Activated T-helper 1 cell treated with anti-CD3 and anti-CD28 coated beads, Interleukin-12 subunit alpha, Interleukin-12 subunit beta, Interleukin-2, Interleukin-4 antibody, amounts not matched to agents 30 ng/mL and 10 ng/mL and 1 ng/mL, durations not matched to agents 14 hours and 24 hours and 36 hours (primary cell): ENCODE measurements at regions not wholly inside any gene's neighbourhood (a gene's known extent, or its start where the extent isn't known, plus 50 kb on each side); places are given as distances from the start of the nearest gene placed in this dataset.
"Not testable (repeated sequence)": the region's sequence is repeated elsewhere in the genome, so short reads cannot be mapped to it uniquely, and the experiment has no call there.

Experiments
- DNase-seq: peaks from one replicate; pipeline ENCODE4 v3.0.0; 2021; ENCODE audit warnings: low spot score
- H3K27ac Mint-ChIP-seq: one replicate; pipeline ENCODE4 v1.8.0; 2021; ENCODE audit warnings: mild to moderate bottlenecking, mixed read lengths
- H3K27me3 Mint-ChIP-seq: one replicate; pipeline ENCODE4 v1.8.0; 2022; ENCODE audit warnings: mild to moderate bottlenecking, moderate library complexity, mixed read lengths; ENCODE audit not compliant: insufficient read depth
- H3K36me3 Mint-ChIP-seq: one replicate; pipeline ENCODE4 v1.8.0; 2021; ENCODE audit warnings: low read depth, mixed read lengths
- H3K4me1 Mint-ChIP-seq: one replicate; pipeline ENCODE4 v1.8.0; 2021; ENCODE audit warnings: low read depth, mixed read lengths
- H3K4me3 Mint-ChIP-seq: one replicate; pipeline ENCODE4 v1.8.0; 2021; ENCODE audit warnings: mild to moderate bottlenecking, moderate library complexity, mixed read lengths
- H3K9me3 Mint-ChIP-seq: one replicate; pipeline ENCODE4 v1.8.0; 2021; ENCODE audit warnings: mixed read lengths
- intact Hi-C: fragments of 100-400 bp; cut with micrococcal nuclease; formaldehyde crosslinking; loops from one replicate; pipeline ENCODE4 v1.15.1; 2024

DNA sequence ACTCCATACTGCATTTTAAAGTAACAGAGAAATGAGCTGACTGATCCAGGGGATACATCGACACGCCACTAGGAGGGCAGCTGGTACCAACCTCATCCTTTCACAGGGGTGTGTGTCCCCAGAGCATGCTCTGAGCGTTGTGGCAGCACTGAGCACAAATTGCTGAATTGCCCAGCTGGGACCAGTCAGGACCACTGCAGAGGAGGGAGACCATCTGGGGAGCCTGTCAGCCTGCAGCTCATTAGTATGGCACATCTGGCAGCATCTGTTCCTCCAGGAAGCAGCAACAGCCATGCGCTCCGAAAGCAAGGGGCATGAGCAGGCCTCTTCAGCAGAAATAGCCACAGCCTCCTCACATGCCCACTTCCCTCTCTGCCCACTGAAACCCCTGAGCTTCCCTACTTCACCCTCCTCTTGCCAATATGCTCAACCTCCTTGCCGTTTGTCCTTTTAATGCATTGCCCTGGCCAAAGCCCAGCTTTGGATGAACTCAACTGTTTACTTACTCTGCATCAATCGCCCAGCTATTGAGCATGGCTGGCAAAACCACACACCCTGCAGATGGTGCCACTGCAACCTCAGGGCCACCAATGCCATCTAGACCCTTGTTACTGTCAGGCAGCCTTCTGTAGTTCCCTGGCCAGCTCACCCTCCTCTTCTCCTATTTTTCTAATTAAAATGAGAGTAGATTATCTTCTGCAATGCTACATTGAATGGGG lies 77.6 kb upstream of the NEDD9 start:
- Mint-ChIP-seq H3K36me3 (peaks cover 60% of the 10 kb centered on the region), H3K9me3 (peaks cover 15% of the 10 kb centered on the region), H3K27ac (no peak overlapping the region), H3K27me3 (no peaks in the 10 kb centered on the region), H3K4me1 (peaks cover 35% of the 10 kb centered on the region), H3K4me3 (no peak overlapping the region)
- intact Hi-C loops, result no loop called here
- DNase-seq, result no peak

- Mint-ChIP-seq H3K36me3 (peaks cover 70% of the 10 kb centered on the region), H3K4me3 (no peak overlapping the region), H3K9me3 (peaks cover 13% of the 10 kb centered on the region), H3K4me1 (peaks cover 51% of the 10 kb centered on the region), H3K27me3 (no peaks in the 10 kb centered on the region), H3K27ac (peak overlapping the region; percentile 45)
- intact Hi-C loops, result no loop called here
- DNase-seq, result no peak
These were observed 74.8 kb upstream of the NEDD9 start for GRCh38 chr6:11307226-11307625.

DNA sequence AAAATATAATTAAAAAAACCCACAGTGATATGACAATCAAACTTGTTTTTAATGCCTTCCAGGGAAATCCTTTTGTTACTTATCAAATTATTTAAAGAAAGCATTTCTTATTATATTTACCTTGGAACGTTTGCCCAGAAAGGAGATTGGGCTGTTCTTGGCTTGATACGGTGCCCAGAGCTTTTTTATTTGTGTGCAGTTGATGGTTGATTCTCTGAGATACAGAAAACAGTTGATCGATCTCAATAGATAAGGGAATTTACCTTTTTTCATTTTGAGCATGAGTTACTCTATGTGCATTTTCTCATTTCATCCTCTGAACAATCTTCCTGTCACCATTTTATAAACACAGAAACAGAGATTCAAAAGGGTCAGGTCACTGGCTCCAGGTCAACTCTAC lies 72.5 kb upstream of the NEDD9 start:
- Mint-ChIP-seq H3K36me3 (peaks cover 65% of the 10 kb centered on the region), H3K9me3 (peaks cover 19% of the 10 kb centered on the region), H3K27ac (no peak overlapping the region), H3K27me3 (no peaks in the 10 kb centered on the region), H3K4me3 (no peak overlapping the region), H3K4me1 (peaks cover 54% of the 10 kb centered on the region)
- no peak for DNase-seq
- intact Hi-C loops, result no loop called here

GRCh38 chr6:11299876-11300428 lies 67.5 kb upstream of the NEDD9 start:
- peaks cover 49% of the 10 kb centered on the region for H3K4me1 Mint-ChIP-seq
- DNase-seq, H3K27ac Mint-ChIP-seq, H3K4me3 Mint-ChIP-seq, intact Hi-C loops, H3K27me3 Mint-ChIP-seq: not testable (repeated sequence)
- H3K36me3 Mint-ChIP-seq, result peaks cover 73% of the 10 kb centered on the region
- H3K9me3 Mint-ChIP-seq, result peaks cover 20% of the 10 kb centered on the region

GRCh38 chr6:11299421-11299784 lies 66.9 kb upstream of the NEDD9 start:
- DNase-seq, H3K27ac Mint-ChIP-seq, intact Hi-C loops, H3K27me3 Mint-ChIP-seq, H3K4me3 Mint-ChIP-seq: not testable (repeated sequence)
- H3K9me3 Mint-ChIP-seq, result peaks cover 21% of the 10 kb centered on the region
- peaks cover 72% of the 10 kb centered on the region for H3K36me3 Mint-ChIP-seq
- H3K4me1 Mint-ChIP-seq, result peaks cover 50% of the 10 kb centered on the region

DNA sequence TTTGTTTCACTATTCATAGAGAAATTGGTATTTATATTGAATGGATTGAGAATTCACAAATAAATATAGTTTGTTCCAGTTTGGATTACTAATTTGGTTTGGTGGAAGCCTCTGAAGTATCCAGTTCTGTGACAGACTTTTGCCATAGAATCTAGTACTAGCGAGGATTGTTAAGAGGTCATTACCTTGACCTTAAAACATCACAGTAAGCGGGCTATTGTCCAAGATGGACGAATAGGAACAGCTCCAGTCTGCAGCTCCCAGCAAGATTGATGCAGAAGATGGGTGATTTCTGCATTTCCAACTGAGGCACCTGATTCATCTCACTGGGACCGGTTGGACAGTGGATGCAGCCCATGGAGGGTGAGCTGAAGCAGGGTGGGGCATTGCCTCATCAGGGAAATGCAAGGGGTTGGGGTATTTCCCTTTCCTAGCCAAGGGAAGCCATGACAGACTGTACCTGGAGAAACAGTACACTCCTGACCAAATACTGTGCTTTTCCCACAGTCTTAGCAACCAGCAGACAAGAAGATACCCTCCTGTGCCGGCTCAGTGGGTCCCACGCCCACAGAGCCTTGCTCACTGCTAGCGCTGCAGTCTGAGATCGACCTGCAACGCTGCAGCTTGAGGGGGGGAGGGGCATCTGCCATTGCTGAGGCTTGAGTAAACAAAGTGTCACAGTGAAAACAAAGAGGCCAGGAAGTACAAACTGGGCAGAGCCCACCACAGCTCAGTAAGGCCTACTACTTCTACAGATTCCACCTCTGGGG lies 66.4 kb upstream of the NEDD9 start:
- no peak for DNase-seq
- H3K4me1 Mint-ChIP-seq, result peaks cover 51% of the 10 kb centered on the region
- no peak overlapping the region for H3K27ac Mint-ChIP-seq
- no peak overlapping the region for H3K4me3 Mint-ChIP-seq
- intact Hi-C loops, result no loop called here
- H3K36me3 Mint-ChIP-seq, result peaks cover 72% of the 10 kb centered on the region
- no peaks in the 10 kb centered on the region for H3K27me3 Mint-ChIP-seq
- peaks cover 19% of the 10 kb centered on the region for H3K9me3 Mint-ChIP-seq

- peaks cover 23% of the 10 kb centered on the region for H3K9me3 Mint-ChIP-seq
- peaks cover 61% of the 10 kb centered on the region for H3K36me3 Mint-ChIP-seq
- no peak overlapping the region for H3K4me3 Mint-ChIP-seq
- intact Hi-C loops, result no loop called here
- no peak for DNase-seq
- H3K4me1 Mint-ChIP-seq, result peaks cover 51% of the 10 kb centered on the region
- H3K27me3 Mint-ChIP-seq, result no peaks in the 10 kb centered on the region
- H3K27ac Mint-ChIP-seq, result no peak overlapping the region
These were observed 64.9 kb upstream of the NEDD9 start for GRCh38 chr6:11297376-11297729.

- Mint-ChIP-seq H3K9me3 (peaks cover 22% of the 10 kb centered on the region), H3K4me3 (no peak overlapping the region), H3K27me3 (no peaks in the 10 kb centered on the region), H3K27ac (no peak overlapping the region), H3K36me3 (peaks cover 60% of the 10 kb centered on the region), H3K4me1 (peaks cover 54% of the 10 kb centered on the region)
- intact Hi-C loops, result no loop called here
- DNase-seq, result no peak
These were observed 64.2 kb upstream of the NEDD9 start for GRCh38 chr6:11296449-11297375.

- no peak overlapping the region for H3K27ac Mint-ChIP-seq
- intact Hi-C loops, result no loop called here
- DNase-seq, result no peak
- no peaks in the 10 kb centered on the region for H3K27me3 Mint-ChIP-seq
- H3K9me3 Mint-ChIP-seq, result peaks cover 19% of the 10 kb centered on the region
- peaks cover 58% of the 10 kb centered on the region for H3K36me3 Mint-ChIP-seq
- peaks cover 50% of the 10 kb centered on the region for H3K4me1 Mint-ChIP-seq
- H3K4me3 Mint-ChIP-seq, result no peak overlapping the region
These were observed 63.5 kb upstream of the NEDD9 start for GRCh38 chr6:11295969-11296368.

- Mint-ChIP-seq H3K4me1 (peaks cover 33% of the 10 kb centered on the region), H3K9me3 (peaks cover 16% of the 10 kb centered on the region), H3K27me3 (no peaks in the 10 kb centered on the region), H3K4me3 (no peak overlapping the region), H3K27ac (no peak overlapping the region), H3K36me3 (peaks cover 58% of the 10 kb centered on the region)
- intact Hi-C loops, result no loop called here
- DNase-seq, result no peak
These were observed 61.8 kb upstream of the NEDD9 start for GRCh38 chr6:11294228-11294627.

- no peak for DNase-seq
- Mint-ChIP-seq H3K27me3 (no peaks in the 10 kb centered on the region), H3K4me3 (no peak overlapping the region), H3K9me3 (peaks cover 16% of the 10 kb centered on the region), H3K36me3 (peaks cover 65% of the 10 kb centered on the region), H3K4me1 (peaks cover 33% of the 10 kb centered on the region), H3K27ac (no peak overlapping the region)
- intact Hi-C loops, result no loop called here
These were observed 60.2 kb upstream of the NEDD9 start for GRCh38 chr6:11292594-11293236.

DNA sequence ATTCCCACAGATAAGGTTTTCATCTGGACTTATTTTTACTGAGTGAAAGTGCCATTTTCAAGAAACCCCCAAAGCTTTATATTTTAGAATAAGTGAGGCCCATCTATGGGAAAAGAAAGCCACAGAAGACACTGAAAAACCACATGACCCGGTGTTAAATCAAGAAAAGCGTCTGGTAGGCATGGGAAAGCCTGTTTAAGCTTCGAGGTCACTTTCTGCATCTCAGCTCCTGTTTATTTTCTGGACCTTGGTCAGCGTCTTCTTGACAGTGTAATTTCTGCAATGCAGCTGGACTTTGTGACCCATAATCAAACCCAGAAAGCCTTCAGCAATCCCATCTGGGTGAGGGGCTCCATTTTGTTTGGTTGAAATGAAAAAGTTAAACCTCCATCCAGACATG lies 59.6 kb upstream of the NEDD9 start:
- Mint-ChIP-seq H3K36me3 (peaks cover 63% of the 10 kb centered on the region), H3K27me3 (no peaks in the 10 kb centered on the region), H3K9me3 (peaks cover 16% of the 10 kb centered on the region), H3K4me1 (peaks cover 33% of the 10 kb centered on the region), H3K4me3 (no peak overlapping the region), H3K27ac (peak overlapping the region; percentile 37)
- DNase-seq, result no peak
- intact Hi-C loops, result no loop called here
